Skeletal muscle satellite cell (primary cell): ENCODE measurements at regions not wholly inside any gene's neighbourhood (a gene's known extent, or its start where the extent isn't known, plus 50 kb on each side); places are given as distances from the start of the nearest gene placed in this dataset.

ENCODE experiments used
- H3K27me3 ChIP-seq: 2 replicates; pipeline ENCODE4 v1.7.0; 2013; ENCODE audit warnings: low read length; ENCODE audit not compliant: control insufficient read depth, insufficient read depth
- H3K36me3 ChIP-seq: 2 replicates; pipeline ENCODE4 v1.7.0; 2013; ENCODE audit warnings: mild to moderate bottlenecking, control low read depth, low read length; ENCODE audit not compliant: insufficient read depth
- H3K4me1 ChIP-seq: 2 replicates; pipeline ENCODE4 v1.7.0; 2013; ENCODE audit warnings: low read length; ENCODE audit not compliant: control insufficient read depth, insufficient read depth
- H3K4me2 ChIP-seq: 2 replicates; pipeline ENCODE4 v1.7.0; 2013; ENCODE audit warnings: mild to moderate bottlenecking, low read length
- H3K4me3 ChIP-seq: 2 replicates; pipeline ENCODE4 v1.7.0; 2013; ENCODE audit warnings: low read length
- H3K9ac ChIP-seq: 2 replicates; pipeline ENCODE4 v1.7.0; 2013; ENCODE audit warnings: mild to moderate bottlenecking, low read depth, low read length, moderate library complexity
- H3K9me3 ChIP-seq: replicated peaks from 2 replicates; pipeline ENCODE4 v1.7.0; 2013; ENCODE audit warnings: mild to moderate bottlenecking, control low read depth, low read length

GRCh38 chr11:131165036-131165435, 205.4 kb upstream of the NTM start:
- no peak overlapping the region for H3K4me2 ChIP-seq
- no peaks in the 10 kb centered on the region for H3K4me1 ChIP-seq
- peaks cover 15% of the 10 kb centered on the region for H3K27me3 ChIP-seq
- H3K36me3 ChIP-seq = no peaks in the 10 kb centered on the region
- no peak overlapping the region for H3K9ac ChIP-seq
- H3K9me3 ChIP-seq = no peaks in the 10 kb centered on the region
- H3K4me3 ChIP-seq = no peak overlapping the region

DNA sequence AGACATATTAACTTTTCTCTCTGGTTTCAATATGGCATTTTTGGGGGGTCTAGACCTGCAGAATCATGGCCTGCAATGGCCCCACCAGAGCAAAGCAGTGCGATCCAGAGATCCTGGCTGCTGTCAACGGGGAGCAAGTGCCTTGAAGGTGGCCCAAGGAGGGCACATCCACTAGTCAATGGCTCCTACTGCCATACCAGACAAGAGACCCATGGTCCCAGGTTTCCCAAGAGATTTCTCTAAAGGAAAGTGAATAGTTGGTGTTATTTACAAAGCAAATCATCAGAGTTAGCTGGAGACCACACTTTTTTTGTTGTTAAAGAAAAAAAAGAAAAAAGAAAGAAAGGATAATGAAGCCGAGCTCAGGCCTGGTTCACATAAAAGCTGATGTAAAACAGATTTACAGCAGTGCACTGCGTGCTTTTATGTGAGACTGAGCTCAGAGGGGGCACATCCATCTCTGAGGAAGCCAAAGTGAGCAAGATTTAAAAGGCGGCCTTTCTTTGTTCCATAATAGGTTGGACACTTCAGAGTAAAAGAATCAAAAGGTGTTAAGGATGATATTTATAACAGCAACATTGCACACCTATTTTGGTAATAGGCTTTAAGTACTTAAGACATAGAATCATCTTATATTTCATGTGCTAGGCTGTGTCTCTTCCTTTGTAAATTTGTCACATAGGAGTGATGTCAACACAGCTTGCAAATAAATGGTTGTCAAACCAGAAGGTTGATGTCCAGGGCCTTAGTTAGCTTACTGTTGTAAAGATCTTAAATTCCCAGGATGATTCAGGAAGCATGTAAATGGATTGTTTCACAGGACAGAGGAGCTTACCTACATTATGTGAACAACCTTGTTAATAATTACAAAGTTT, 201.3 kb upstream of the NTM start:
- Histone ChIP-seq H3K4me2 (no peak overlapping the region), H3K27me3 (no peaks in the 10 kb centered on the region), H3K4me1 (no peaks in the 10 kb centered on the region), H3K9me3 (no peaks in the 10 kb centered on the region), H3K4me3 (no peak overlapping the region), H3K36me3 (no peaks in the 10 kb centered on the region), H3K9ac (no peak overlapping the region)

GRCh38 chr11:131172011-131172410, 198.4 kb upstream of the NTM start:
- H3K36me3 ChIP-seq = no peaks in the 10 kb centered on the region
- H3K4me3 ChIP-seq = no peak overlapping the region
- no peaks in the 10 kb centered on the region for H3K27me3 ChIP-seq
- no peak overlapping the region for H3K9ac ChIP-seq
- H3K4me1 ChIP-seq = no peaks in the 10 kb centered on the region
- no peak overlapping the region for H3K4me2 ChIP-seq
- H3K9me3 ChIP-seq = no peaks in the 10 kb centered on the region

- no peaks in the 10 kb centered on the region for H3K36me3 ChIP-seq
- H3K9ac ChIP-seq = no peak overlapping the region
- H3K27me3 ChIP-seq = peaks cover 8% of the 10 kb centered on the region
- H3K4me3 ChIP-seq = no peak overlapping the region
- H3K4me1 ChIP-seq = no peaks in the 10 kb centered on the region
- H3K9me3 ChIP-seq = no peaks in the 10 kb centered on the region
- H3K4me2 ChIP-seq = no peak overlapping the region
Observed at GRCh38 chr11:131178020-131178419, 192.4 kb upstream of the NTM start.

DNA sequence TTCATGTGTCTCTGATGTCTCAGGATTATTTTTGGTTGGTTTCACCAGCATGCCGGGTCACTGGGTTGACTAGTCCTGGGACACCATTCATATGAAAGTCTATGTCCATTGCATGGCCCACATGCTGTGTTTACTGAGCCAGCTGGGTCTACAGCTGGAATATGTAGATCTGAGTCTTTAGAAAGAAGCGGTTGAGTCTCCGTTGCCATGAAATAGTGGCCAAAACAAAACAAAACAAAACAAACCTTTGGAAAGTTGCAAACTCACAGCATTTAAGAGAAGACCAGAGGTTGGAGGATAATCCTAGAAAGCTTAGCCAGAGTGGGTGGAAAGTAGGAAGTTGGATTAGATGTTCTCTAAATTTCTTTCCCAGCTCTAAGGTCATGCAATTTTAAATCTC, 191.8 kb upstream of the NTM start:
- no peak overlapping the region for H3K4me3 ChIP-seq
- no peaks in the 10 kb centered on the region for H3K36me3 ChIP-seq
- H3K4me1 ChIP-seq = no peaks in the 10 kb centered on the region
- H3K4me2 ChIP-seq = no peak overlapping the region
- H3K9ac ChIP-seq = no peak overlapping the region
- H3K27me3 ChIP-seq = peaks cover 8% of the 10 kb centered on the region
- no peaks in the 10 kb centered on the region for H3K9me3 ChIP-seq

GRCh38 chr11:131179836-131180235, 190.6 kb upstream of the NTM start:
- H3K4me2 ChIP-seq = no peak overlapping the region
- H3K4me3 ChIP-seq = no peak overlapping the region
- no peaks in the 10 kb centered on the region for H3K36me3 ChIP-seq
- H3K9ac ChIP-seq = no peak overlapping the region
- H3K4me1 ChIP-seq = no peaks in the 10 kb centered on the region
- H3K9me3 ChIP-seq = no peaks in the 10 kb centered on the region
- H3K27me3 ChIP-seq = peaks cover 16% of the 10 kb centered on the region

DNA sequence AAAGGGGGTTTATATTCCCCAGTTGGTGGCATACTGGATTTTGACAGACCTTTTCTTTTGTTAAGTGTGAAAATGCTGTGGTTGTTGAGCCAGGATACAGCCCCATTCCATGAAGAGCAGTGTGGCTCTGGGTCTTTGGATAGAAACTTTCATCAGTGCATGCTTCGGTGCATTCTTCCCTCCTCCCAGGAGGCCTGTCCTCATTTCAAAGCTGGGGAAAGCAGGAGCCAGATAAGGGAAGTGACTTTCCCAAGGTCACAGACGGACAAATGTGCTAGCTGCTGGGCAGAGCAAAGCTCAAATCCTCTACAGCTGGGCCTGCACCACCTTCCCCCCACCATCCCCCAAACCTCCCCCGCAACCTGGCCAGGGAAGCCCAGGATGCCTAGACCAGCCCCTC, 184.5 kb upstream of the NTM start:
- H3K27me3 ChIP-seq = peaks cover 8% of the 10 kb centered on the region
- no peaks in the 10 kb centered on the region for H3K36me3 ChIP-seq
- no peak overlapping the region for H3K9ac ChIP-seq
- no peaks in the 10 kb centered on the region for H3K4me1 ChIP-seq
- no peak overlapping the region for H3K4me3 ChIP-seq
- no peak overlapping the region for H3K4me2 ChIP-seq
- H3K9me3 ChIP-seq = no peaks in the 10 kb centered on the region

DNA sequence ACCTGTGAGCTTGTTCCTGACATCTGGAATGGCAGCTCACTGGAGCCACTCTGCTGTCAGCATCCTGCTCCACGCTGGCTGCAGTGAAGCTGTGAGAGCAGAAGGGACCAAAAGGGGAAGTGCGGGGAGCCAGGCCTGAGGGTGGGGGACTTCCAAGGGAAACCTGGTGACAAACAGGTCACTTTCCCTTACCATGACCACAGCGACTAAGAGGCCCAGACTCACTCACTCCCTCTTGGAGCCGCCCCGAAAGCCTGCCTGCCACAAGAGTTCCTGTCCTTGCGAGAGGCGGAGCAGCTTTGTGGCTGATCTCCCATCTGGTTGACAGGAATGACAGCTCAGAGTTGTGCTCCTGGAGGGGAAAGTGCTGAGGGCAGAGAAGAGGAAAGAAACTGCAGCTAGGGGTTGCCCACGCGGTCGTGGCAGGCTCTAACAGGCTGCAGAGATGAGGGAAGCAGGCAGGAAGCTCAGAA, 183.8 kb upstream of the NTM start:
- Histone ChIP-seq H3K4me2 (no peak overlapping the region), H3K36me3 (no peaks in the 10 kb centered on the region), H3K4me1 (no peaks in the 10 kb centered on the region), H3K4me3 (no peak overlapping the region), H3K9me3 (no peaks in the 10 kb centered on the region), H3K27me3 (peaks cover 8% of the 10 kb centered on the region), H3K9ac (no peak overlapping the region)

GRCh38 chr11:131190446-131190845, 180.0 kb upstream of the NTM start:
- H3K4me3 ChIP-seq = no peak overlapping the region
- H3K4me2 ChIP-seq = no peak overlapping the region
- H3K27me3 ChIP-seq = peaks cover 15% of the 10 kb centered on the region
- no peaks in the 10 kb centered on the region for H3K36me3 ChIP-seq
- no peaks in the 10 kb centered on the region for H3K9me3 ChIP-seq
- no peak overlapping the region for H3K9ac ChIP-seq
- no peaks in the 10 kb centered on the region for H3K4me1 ChIP-seq

- Histone ChIP-seq H3K36me3 (no peaks in the 10 kb centered on the region), H3K4me1 (no peaks in the 10 kb centered on the region), H3K27me3 (peaks cover 22% of the 10 kb centered on the region), H3K4me2 (no peak overlapping the region), H3K9me3 (no peaks in the 10 kb centered on the region), H3K4me3 (no peak overlapping the region), H3K9ac (no peak overlapping the region)
Observed at GRCh38 chr11:131191606-131192005, 178.8 kb upstream of the NTM start.

DNA sequence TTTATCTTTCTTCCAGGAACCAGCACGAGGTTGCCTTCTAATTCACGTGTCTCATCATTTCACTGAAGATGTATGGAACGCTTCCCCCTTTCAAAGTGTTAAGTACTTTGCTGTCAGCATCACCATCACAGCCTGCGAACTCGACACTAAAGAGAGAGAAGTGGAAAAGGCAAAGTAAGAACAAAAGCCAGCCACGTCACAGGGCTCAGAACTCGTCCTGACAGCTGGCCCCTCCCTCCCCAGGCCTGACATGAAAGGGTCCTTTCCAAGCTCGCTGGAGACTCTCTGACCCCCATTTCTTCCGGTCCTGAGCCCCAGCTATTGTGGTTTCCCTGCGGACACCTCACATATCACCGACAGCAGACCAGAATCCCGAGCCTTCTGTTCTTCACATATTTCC, 177.8 kb upstream of the NTM start:
- H3K4me2 ChIP-seq = no peak overlapping the region
- no peaks in the 10 kb centered on the region for H3K4me1 ChIP-seq
- H3K4me3 ChIP-seq = no peak overlapping the region
- no peaks in the 10 kb centered on the region for H3K36me3 ChIP-seq
- H3K9me3 ChIP-seq = no peaks in the 10 kb centered on the region
- peaks cover 28% of the 10 kb centered on the region for H3K27me3 ChIP-seq
- no peak overlapping the region for H3K9ac ChIP-seq

- no peak overlapping the region for H3K9ac ChIP-seq
- H3K9me3 ChIP-seq = no peaks in the 10 kb centered on the region
- no peak overlapping the region for H3K4me3 ChIP-seq
- H3K36me3 ChIP-seq = no peaks in the 10 kb centered on the region
- peaks cover 28% of the 10 kb centered on the region for H3K27me3 ChIP-seq
- H3K4me2 ChIP-seq = no peak overlapping the region
- H3K4me1 ChIP-seq = no peaks in the 10 kb centered on the region
Observed at GRCh38 chr11:131193031-131193501, 177.3 kb upstream of the NTM start.
